Naive thymus-derived CD4-positive, alpha-beta T cell (primary cell): ENCODE measurements at regions not wholly inside any gene's neighbourhood (a gene's known extent, or its start where the extent isn't known, plus 50 kb on each side); places are given as distances from the start of the nearest gene placed in this dataset.

Source experiments
- ATAC-seq: fragments of 150-1000 bp; cut with Tn5 transposase; 2 replicates; pipeline ENCODE4 v1.10.0; 2021; ENCODE audit warnings: mild to moderate bottlenecking, moderate library complexity
- CTCF ChIA-PET: fragments of 350-600 bp; sonication (Branson Sonifier 250); formaldehyde crosslinking; loops from one replicate; lab custom pipeline; 2021; ENCODE audit warnings: antibody characterized with exemption; lab: Charles Lee
- POLR2A ChIA-PET: fragments of 350-600 bp; sonication (Branson Sonifier 250); formaldehyde crosslinking; loops from one replicate; lab custom pipeline; 2021; ENCODE audit warnings: antibody characterized with exemption, inconsistent platforms; lab: Charles Lee
- DNase-seq, 9 donors: peaks; one replicate each; pipeline versions ENCODE4 v3.0.0 to v3.0.0-alpha.2; 2020 to 2022; ENCODE audit warnings: mixed read lengths in 1 of 9
- H3K27ac ChIP-seq: one replicate; pipeline ENCODE4 v1.7.0; 2013; ENCODE audit warnings: mild to moderate bottlenecking, low read depth, low read length, moderate library complexity
- H3K27me3 ChIP-seq, 2 donors: one replicate each; pipeline ENCODE4 v1.7.0; 2013; ENCODE audit warnings: low read length in 2 of 2, mild to moderate bottlenecking in 2 of 2, moderate library complexity in 2 of 2; ENCODE audit not compliant: control insufficient read depth in 2 of 2, insufficient read depth in 2 of 2
- H3K36me3 ChIP-seq, 3 experiments: 1 replicate in 2 of 3; 2 replicates in 1 of 3; pipeline ENCODE4 v1.7.0; 2013; ENCODE audit warnings: low read length in 3 of 3, mild to moderate bottlenecking in 3 of 3, moderate library complexity in 1 of 3; ENCODE audit not compliant: insufficient read depth in 3 of 3, control insufficient read depth in 2 of 3
- H3K4me1 ChIP-seq, 2 donors: one replicate each; pipeline ENCODE4 v1.7.0; 2013; ENCODE audit warnings: low read length in 2 of 2, mild to moderate bottlenecking in 2 of 2, moderate library complexity in 1 of 2; ENCODE audit not compliant: control insufficient read depth in 2 of 2, insufficient read depth in 2 of 2
- H3K4me3 ChIP-seq: 2 replicates; pipeline ENCODE4 v1.7.0; 2013; ENCODE audit warnings: mild to moderate bottlenecking, low read length
- H3K9me3 ChIP-seq, 3 experiments: 1 replicate in 2 of 3; 2 replicates in 1 of 3; pipeline ENCODE4 v1.7.0; 2013; ENCODE audit warnings: low read length in 3 of 3; ENCODE audit not compliant: control insufficient read depth in 2 of 3
- H3K27ac Mint-ChIP-seq, 9 donors: one replicate each; pipeline ENCODE4 v1.8.0; 2020 to 2022; ENCODE audit warnings: mixed read lengths in 9 of 9, mild to moderate bottlenecking in 8 of 9, moderate library complexity in 5 of 9, inconsistent platforms in 2 of 9
- H3K27me3 Mint-ChIP-seq, 5 donors: one replicate each; pipeline ENCODE4 v1.8.0; 2021 to 2022; ENCODE audit warnings: mixed read lengths in 5 of 5, mild to moderate bottlenecking in 1 of 5
- H3K36me3 Mint-ChIP-seq, 5 donors: one replicate each; pipeline ENCODE4 v1.8.0; 2020 to 2022; ENCODE audit warnings: mixed read lengths in 5 of 5, mild to moderate bottlenecking in 3 of 5, inconsistent platforms in 1 of 5
- H3K4me1 Mint-ChIP-seq, 7 donors: one replicate each; pipeline ENCODE4 v1.8.0; 2020 to 2022; ENCODE audit warnings: mixed read lengths in 7 of 7, mild to moderate bottlenecking in 3 of 7, inconsistent platforms in 1 of 7
- H3K4me3 Mint-ChIP-seq, 10 donors: one replicate each; pipeline ENCODE4 v1.8.0; 2020 to 2022; ENCODE audit warnings: mild to moderate bottlenecking in 10 of 10, mixed read lengths in 10 of 10, moderate library complexity in 6 of 10, inconsistent platforms in 2 of 10
- H3K9me3 Mint-ChIP-seq, 11 donors: one replicate each; pipeline ENCODE4 v1.8.0; 2020 to 2022; ENCODE audit warnings: mixed read lengths in 11 of 11, mild to moderate bottlenecking in 4 of 11, inconsistent platforms in 1 of 11, moderate library complexity in 1 of 11
- intact Hi-C, 2 donors: fragments of 100-400 bp; cut with micrococcal nuclease; formaldehyde crosslinking; loops; one replicate each; pipeline ENCODE4 v1.15.1; 2023

GRCh38 chr13:74215420-74215819 is 81.2 kb upstream of the KLF12 start:
- intact Hi-C loops: no loop called here
- no peaks in the 10 kb centered on the region for H3K4me1 ChIP-seq
- H3K27ac ChIP-seq: no peak overlapping the region
- CTCF ChIA-PET: no interaction called here
- ATAC-seq (no peak), DNase-seq (no peak)
- POLR2A ChIA-PET: no interaction called here
- H3K4me3 Mint-ChIP-seq: no peak overlapping the region
- peaks cover 0 to 13% (median 0%) of the 10 kb centered on the region in 5 donors for H3K27me3 Mint-ChIP-seq
- no peaks in the 10 kb centered on the region for H3K27me3 ChIP-seq
- no peaks in the 10 kb centered on the region for H3K36me3 ChIP-seq
- H3K4me1 Mint-ChIP-seq: peaks cover 0 to 27% (median 6%) of the 10 kb centered on the region in 7 donors
- no peaks in the 10 kb centered on the region for H3K9me3 ChIP-seq
- no peak overlapping the region for H3K4me3 ChIP-seq
- peaks cover 0 to 5% (median 0%) of the 10 kb centered on the region in 11 donors for H3K9me3 Mint-ChIP-seq
- no peak overlapping the region for H3K27ac Mint-ChIP-seq
- H3K36me3 Mint-ChIP-seq: peaks cover 0 to 3% (median 0%) of the 10 kb centered on the region in 5 donors

GRCh38 chr13:74214321-74214720 is 80.1 kb upstream of the KLF12 start:
- H3K27me3 Mint-ChIP-seq: peaks cover 0 to 10% (median 0%) of the 10 kb centered on the region in 5 donors
- peaks cover 0 to 5% (median 0%) of the 10 kb centered on the region in 11 donors for H3K9me3 Mint-ChIP-seq
- peaks cover 0 to 3% (median 0%) of the 10 kb centered on the region in 5 donors for H3K36me3 Mint-ChIP-seq
- POLR2A ChIA-PET: no interaction called here
- Histone ChIP-seq H3K27ac (no peak overlapping the region), H3K9me3 (no peaks in the 10 kb centered on the region), H3K27me3 (no peaks in the 10 kb centered on the region), H3K36me3 (no peaks in the 10 kb centered on the region), H3K4me3 (no peak overlapping the region), H3K4me1 (no peaks in the 10 kb centered on the region)
- ATAC-seq (no peak), DNase-seq (no peak)
- no peak overlapping the region for H3K4me3 Mint-ChIP-seq
- CTCF ChIA-PET: no interaction called here
- intact Hi-C loops: no loop called here
- peak overlapping the region in 1 of 9 donors; percentile 38 for H3K27ac Mint-ChIP-seq
- peaks cover 0 to 27% (median 6%) of the 10 kb centered on the region in 7 donors for H3K4me1 Mint-ChIP-seq

GRCh38 chr13:74210693-74211393 is 76.6 kb upstream of the KLF12 start:
- ChIA-PET POLR2A (no interaction called here), CTCF (no interaction called here)
- peaks cover 0 to 8% (median 0%) of the 10 kb centered on the region in 5 donors for H3K27me3 Mint-ChIP-seq
- ATAC-seq (no peak), DNase-seq (no peak)
- peaks cover 0 to 14% (median 5%) of the 10 kb centered on the region in 7 donors for H3K4me1 Mint-ChIP-seq
- Histone ChIP-seq H3K4me1 (no peaks in the 10 kb centered on the region), H3K27ac (no peak overlapping the region), H3K4me3 (no peak overlapping the region), H3K9me3 (no peaks in the 10 kb centered on the region), H3K36me3 (no peaks in the 10 kb centered on the region), H3K27me3 (no peaks in the 10 kb centered on the region)
- no peak overlapping the region for H3K27ac Mint-ChIP-seq
- no peak overlapping the region for H3K4me3 Mint-ChIP-seq
- peaks cover 0 to 8% (median 0%) of the 10 kb centered on the region in 5 donors for H3K36me3 Mint-ChIP-seq
- H3K9me3 Mint-ChIP-seq: peaks cover 0 to 13% (median 0%) of the 10 kb centered on the region in 11 donors
- intact Hi-C loops: no loop called here

GRCh38 chr13:74206855-74207254 is 72.7 kb upstream of the KLF12 start:
- Histone ChIP-seq H3K27me3 (no peaks in the 10 kb centered on the region), H3K4me1 (no peaks in the 10 kb centered on the region), H3K36me3 (no peaks in the 10 kb centered on the region), H3K4me3 (no peak overlapping the region), H3K9me3 (no peaks in the 10 kb centered on the region), H3K27ac (no peak overlapping the region)
- Mint-ChIP-seq H3K9me3 (peaks cover 0 to 13% (median 0%) of the 10 kb centered on the region in 11 donors), H3K4me3 (no peak overlapping the region), H3K36me3 (peaks cover 0 to 8% (median 0%) of the 10 kb centered on the region in 5 donors), H3K4me1 (peaks cover 0 to 10% (median 0%) of the 10 kb centered on the region in 7 donors), H3K27me3 (peaks cover 0 to 24% (median 0%) of the 10 kb centered on the region in 5 donors), H3K27ac (no peak overlapping the region)
- ATAC-seq (no peak), DNase-seq (no peak)
- CTCF ChIA-PET: no interaction called here
- intact Hi-C loops: loop anchor here in 1 of 2 donors (2.0 kb wide), 1 partner anchor 16 kb away; no protein-coding TSS in a partner anchor
- POLR2A ChIA-PET: no interaction called here

GRCh38 chr13:74206061-74206561 is 71.9 kb upstream of the KLF12 start:
- ChIA-PET CTCF (no interaction called here), POLR2A (interaction anchor here (1.0 to 1.1 kb wide), 2 partner anchors 15 to 33 kb away, joined by 3 read pairs; no protein-coding TSS in a partner anchor)
- no peak overlapping the region for H3K4me3 Mint-ChIP-seq

DNA sequence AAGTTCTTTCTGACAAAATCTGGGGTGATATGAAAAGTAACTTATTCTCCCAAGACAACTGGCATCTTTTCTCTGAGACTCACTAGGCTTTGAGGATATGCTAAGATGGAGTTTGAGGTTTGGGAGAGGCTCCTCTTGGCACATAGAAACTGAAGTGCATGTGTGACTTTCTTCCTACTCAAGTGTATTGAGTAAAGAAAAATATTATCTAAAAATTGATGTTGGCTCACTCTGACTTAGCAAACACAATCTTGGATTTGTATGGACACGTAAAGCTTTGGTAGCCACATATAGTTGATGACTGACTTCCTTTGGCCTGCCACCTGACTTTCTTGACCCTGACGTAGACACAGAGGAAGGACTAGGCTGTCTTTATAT is 71.1 kb upstream of the KLF12 start:
- no peak overlapping the region for H3K27ac ChIP-seq
- Mint-ChIP-seq H3K27me3 (peaks cover 0 to 31% (median 0%) of the 10 kb centered on the region in 5 donors), H3K9me3 (peaks cover 0 to 8% (median 0%) of the 10 kb centered on the region in 11 donors), H3K4me1 (no peaks in the 10 kb centered on the region), H3K4me3 (no peak overlapping the region), H3K27ac (no peak overlapping the region), H3K36me3 (peaks cover 0 to 8% (median 0%) of the 10 kb centered on the region in 5 donors)
- intact Hi-C loops: no loop called here
- H3K36me3 ChIP-seq: no peaks in the 10 kb centered on the region
- no peaks in the 10 kb centered on the region for H3K4me1 ChIP-seq
- DNase-seq (no peak), ATAC-seq (no peak)
- H3K4me3 ChIP-seq: no peak overlapping the region
- H3K9me3 ChIP-seq: no peaks in the 10 kb centered on the region
- CTCF ChIA-PET: no interaction called here
- no peaks in the 10 kb centered on the region for H3K27me3 ChIP-seq
- POLR2A ChIA-PET: interaction anchor here (1.0 to 1.1 kb wide), 2 partner anchors 14 to 32 kb away, joined by 3 read pairs; no protein-coding TSS in a partner anchor

More at GRCh38 chr13:74206061-74206561, 71.9 kb upstream of the KLF12 start:
- H3K27ac ChIP-seq: no peak overlapping the region
- intact Hi-C loops: loop anchor here in 1 of 2 donors (2.0 kb wide), 1 partner anchor 15 kb away; no protein-coding TSS in a partner anchor
- H3K4me1 ChIP-seq: no peaks in the 10 kb centered on the region
- H3K36me3 Mint-ChIP-seq: peaks cover 0 to 8% (median 0%) of the 10 kb centered on the region in 5 donors
- no peak overlapping the region for H3K4me3 ChIP-seq
- no peak overlapping the region for H3K27ac Mint-ChIP-seq
- peaks cover 0 to 11% (median 0%) of the 10 kb centered on the region in 11 donors for H3K9me3 Mint-ChIP-seq
- H3K27me3 ChIP-seq: no peaks in the 10 kb centered on the region
- ATAC-seq (no peak), DNase-seq (no peak)
- peaks cover 0 to 28% (median 0%) of the 10 kb centered on the region in 5 donors for H3K27me3 Mint-ChIP-seq
- H3K36me3 ChIP-seq: no peaks in the 10 kb centered on the region
- H3K9me3 ChIP-seq: no peaks in the 10 kb centered on the region
- peaks cover 0 to 8% (median 0%) of the 10 kb centered on the region in 7 donors for H3K4me1 Mint-ChIP-seq
